PC-3 (cell line): ENCODE measurements at regions not wholly inside any gene's neighbourhood (a gene's known extent, or its start where the extent isn't known, plus 50 kb on each side); places are given as distances from the start of the nearest gene placed in this dataset.
"Not testable (repeated sequence)": the region's sequence is repeated elsewhere in the genome, so short reads cannot be mapped to it uniquely, and the experiment has no call there.

Source experiments
- ATAC-seq: fragments of 200-7000 bp; cut with Tn5 transposase; 2 replicates; pipeline ENCODE4 v1.9.1; 2020; ENCODE audit warnings: mild to moderate bottlenecking, moderate library complexity
- BruUV-seq: library from RNA; stranded (reverse); fragments of 400-500 nt; replicated peaks from 2 replicates; lab custom pipeline; 2021; lab: Mats Ljungman, UMichigan
- CTCF ChIA-PET: fragments of 300-600 bp; sonication (Branson Sonifier 250); formaldehyde crosslinking; loops from one replicate; lab custom pipeline; 2022; ENCODE audit warnings: antibody characterized with exemption; lab: Charles Lee
- POLR2A ChIA-PET: fragments of 300-600 bp; sonication (Branson Sonifier 250); formaldehyde crosslinking; loops from one replicate; lab custom pipeline; 2022; ENCODE audit warnings: antibody characterized with exemption; ENCODE audit not compliant: unreplicated experiment; lab: Charles Lee
- DNase-seq: peaks from one replicate; pipeline ENCODE4 v3.0.0-alpha.2; 2015
- H2AFZ ChIP-seq: fragments of 300-600 bp; sonication (generic); 2 replicates; pipeline ENCODE4 v1.6.0; 2016; ENCODE audit warnings: antibody characterized with exemption, low read length
- H3F3A ChIP-seq: fragments of 300-600 bp; sonication (generic); one replicate; pipeline ENCODE4 v1.6.0; 2017; ENCODE audit warnings: antibody characterized with exemption, low read length, control low read depth, mild to moderate bottlenecking; ENCODE audit not compliant: unreplicated experiment
- H3K27ac ChIP-seq: fragments of 300-600 bp; sonication (generic); 2 replicates; pipeline ENCODE4 v1.5.1; 2016; ENCODE audit warnings: mild to moderate bottlenecking, low read length
- H3K27me3 ChIP-seq: fragments of 300-600 bp; sonication (generic); 2 replicates; pipeline ENCODE4 v1.6.1; 2016; ENCODE audit warnings: low read length, mixed read lengths
- H3K36me3 ChIP-seq: fragments of 300-600 bp; sonication (generic); 2 replicates; pipeline ENCODE4 v1.6.1; 2016; ENCODE audit warnings: low read depth, mixed run types, low read length, mixed read lengths
- H3K4me1 ChIP-seq: fragments of 300-600 bp; sonication (generic); 2 replicates; pipeline ENCODE4 v1.5.1; 2016; ENCODE audit warnings: low read length; ENCODE audit not compliant: insufficient read depth
- H3K4me2 ChIP-seq: fragments of 300-600 bp; sonication (generic); 2 replicates; pipeline ENCODE4 v1.6.0; 2016; ENCODE audit warnings: low read length
- H3K4me3 ChIP-seq: fragments of 300-600 bp; sonication (generic); 2 replicates; pipeline ENCODE4 v1.5.1; 2016; ENCODE audit warnings: mild to moderate bottlenecking, low read length, mixed read lengths
- H3K79me2 ChIP-seq: fragments of 300-600 bp; sonication (generic); 2 replicates; pipeline ENCODE4 v1.6.1; 2017; ENCODE audit warnings: low read length, mixed read lengths
- H3K9ac ChIP-seq: fragments of 300-600 bp; sonication (generic); 2 replicates; pipeline ENCODE4 v1.6.0; 2016; ENCODE audit warnings: mild to moderate bottlenecking, low read length
- H3K9me2 ChIP-seq: fragments of 300-600 bp; sonication (generic); replicated peaks from 2 replicates; pipeline ENCODE4 v1.6.1; 2016; ENCODE audit warnings: mixed run types, low read length, mixed read lengths
- H3K9me3 ChIP-seq: fragments of 300-600 bp; sonication (generic); 2 replicates; pipeline ENCODE4 v1.6.1; 2016; ENCODE audit warnings: low read length, mixed read lengths
- H4K20me1 ChIP-seq: fragments of 300-600 bp; sonication (generic); 2 replicates; pipeline ENCODE4 v1.6.1; 2016; ENCODE audit warnings: low read length, mixed read lengths
- CTCF ChIP-seq: fragments of 300-600 bp; sonication (generic); conservative IDR thresholded peaks from 2 replicates; pipeline ENCODE4 v1.5.1; 2017; ENCODE audit warnings: antibody characterized with exemption, low read depth, mild to moderate bottlenecking, low read length
- EZH2 ChIP-seq: fragments of 300-600 bp; sonication (generic); IDR thresholded peaks from one replicate; pipeline ENCODE4 v1.6.1; 2017; ENCODE audit warnings: antibody characterized with exemption, mild to moderate bottlenecking, low read length; ENCODE audit not compliant: unreplicated experiment
- EZH2phosphoT487 ChIP-seq: fragments of 300-600 bp; sonication (generic); IDR thresholded peaks from 2 replicates; pipeline ENCODE4 v1.6.1; 2018; ENCODE audit warnings: mild to moderate bottlenecking, antibody characterized with exemption, low read length, borderline replicate concordance
- intact Hi-C: fragments of 100-400 bp; cut with micrococcal nuclease; formaldehyde crosslinking; loops from 2 replicates; pipeline ENCODE4 v1.9.0; 2023

- Histone ChIP-seq H2AFZ (no peak overlapping the region), H3K9ac (no peak overlapping the region), H3K36me3 (no peaks in the 10 kb centered on the region), H3K4me3 (no peak overlapping the region), H3K4me2 (no peak overlapping the region), H3K4me1 (no peaks in the 10 kb centered on the region), H3F3A (no peaks in the 10 kb centered on the region), H4K20me1 (no peaks in the 10 kb centered on the region), H3K9me3 (no peaks in the 10 kb centered on the region), H3K79me2 (no peaks in the 10 kb centered on the region), H3K27me3 (no peaks in the 10 kb centered on the region), H3K27ac (no peak overlapping the region), H3K9me2 (no peaks in the 10 kb centered on the region)
- TF ChIP-seq CTCF = no peak
- TF ChIP-seq EZH2phosphoT487 = no peak
- no peak for TF ChIP-seq EZH2
- intact Hi-C loops = no loop called here
- DNase-seq = no peak
- ChIA-PET CTCF (no interaction called here), POLR2A (no interaction called here)
- BruUV-seq = no TSS peak
- ATAC-seq = no peak
Measured at GRCh38 chr19:28577666-28578065, 635.3 kb downstream of the UQCRFS1 start.

GRCh38 chr19:28577233-28577632 is 635.7 kb downstream of the UQCRFS1 start:
- ATAC-seq (no peak), DNase-seq (no peak)
- H3K9me3 ChIP-seq = no peaks in the 10 kb centered on the region
- H3K27ac ChIP-seq = no peak overlapping the region
- no peaks in the 10 kb centered on the region for H3K9me2 ChIP-seq
- H3K4me2 ChIP-seq = no peak overlapping the region
- ChIA-PET CTCF (no interaction called here), POLR2A (no interaction called here)
- H3K9ac ChIP-seq = no peak overlapping the region
- TF ChIP-seq CTCF (no peak), EZH2 (no peak), EZH2phosphoT487 (no peak)
- no peaks in the 10 kb centered on the region for H3K36me3 ChIP-seq
- no peaks in the 10 kb centered on the region for H3K4me1 ChIP-seq
- intact Hi-C loops = no loop called here
- H4K20me1 ChIP-seq = no peaks in the 10 kb centered on the region
- H3F3A ChIP-seq = no peaks in the 10 kb centered on the region
- no TSS peak for BruUV-seq
- no peaks in the 10 kb centered on the region for H3K79me2 ChIP-seq
- H3K27me3 ChIP-seq = no peaks in the 10 kb centered on the region
- no peak overlapping the region for H2AFZ ChIP-seq
- no peak overlapping the region for H3K4me3 ChIP-seq

- Histone ChIP-seq H3K4me2 (no peak overlapping the region), H3K27me3 (no peaks in the 10 kb centered on the region), H3F3A (no peaks in the 10 kb centered on the region), H3K36me3 (no peaks in the 10 kb centered on the region), H3K9ac (no peak overlapping the region), H4K20me1 (no peaks in the 10 kb centered on the region), H3K4me3 (no peak overlapping the region), H3K9me3 (no peaks in the 10 kb centered on the region), H2AFZ (no peak overlapping the region), H3K27ac (no peak overlapping the region), H3K9me2 (no peaks in the 10 kb centered on the region), H3K4me1 (no peaks in the 10 kb centered on the region), H3K79me2 (no peaks in the 10 kb centered on the region)
- CTCF ChIA-PET = no interaction called here
- ATAC-seq (no peak), DNase-seq (no peak)
- POLR2A ChIA-PET = no interaction called here
- BruUV-seq = no TSS peak
- TF ChIP-seq CTCF = no peak
- no peak for TF ChIP-seq EZH2phosphoT487
- no peak for TF ChIP-seq EZH2
- intact Hi-C loops = no loop called here
Measured at GRCh38 chr19:28575816-28576215, 637.1 kb downstream of the UQCRFS1 start.

GRCh38 chr19:28575312-28575711 is 637.6 kb downstream of the UQCRFS1 start:
- H3K27me3 ChIP-seq, ATAC-seq, H3K9ac ChIP-seq, H2AFZ ChIP-seq, H3K4me3 ChIP-seq, H4K20me1 ChIP-seq, H3K36me3 ChIP-seq, H3F3A ChIP-seq, BruUV-seq, H3K4me2 ChIP-seq, DNase-seq, H3K4me1 ChIP-seq, CTCF ChIA-PET, H3K9me3 ChIP-seq, H3K9me2 ChIP-seq, intact Hi-C loops, H3K79me2 ChIP-seq, POLR2A ChIA-PET, H3K27ac ChIP-seq: not testable (repeated sequence)
